Activated CD4-positive, alpha-beta memory T cell treated with anti-CD3 and anti-CD28 coated beads, Interleukin-2, amount 10 ng/mL, durations not matched to agents 7 days and 5 days (primary cell): ENCODE measurements at regions not wholly inside any gene's neighbourhood (a gene's known extent, or its start where the extent isn't known, plus 50 kb on each side); places are given as distances from the start of the nearest gene placed in this dataset.
A peak's percentile ranks its signal among the peaks of the same experiment; 100 is the strongest.

Experiments used
- CTCF ChIA-PET: fragments of 350-600 bp; sonication (Branson Sonifier 250); formaldehyde crosslinking; loops from one replicate; lab custom pipeline; 2021; ENCODE audit warnings: antibody characterized with exemption, inconsistent platforms; lab: Charles Lee
- POLR2A ChIA-PET: fragments of 350-600 bp; sonication (Branson Sonifier 250); formaldehyde crosslinking; loops from one replicate; lab custom pipeline; 2021; ENCODE audit warnings: antibody characterized with exemption; lab: Charles Lee
- DNase-seq: peaks from one replicate; pipeline ENCODE4 v3.0.0-alpha.2; 2020
- H3K27ac Mint-ChIP-seq: one replicate; pipeline ENCODE4 v1.8.0; 2021; ENCODE audit warnings: mild to moderate bottlenecking, mixed read lengths
- H3K27me3 Mint-ChIP-seq: one replicate; pipeline ENCODE4 v1.8.0; 2021; ENCODE audit warnings: mixed read lengths
- H3K36me3 Mint-ChIP-seq: one replicate; pipeline ENCODE4 v1.8.0; 2021; ENCODE audit warnings: low read depth, mixed read lengths
- H3K4me1 Mint-ChIP-seq: one replicate; pipeline ENCODE4 v1.8.0; 2021; ENCODE audit warnings: mixed read lengths
- H3K4me3 Mint-ChIP-seq: one replicate; pipeline ENCODE4 v1.8.0; 2021; ENCODE audit warnings: mild to moderate bottlenecking, mixed read lengths
- H3K9me3 Mint-ChIP-seq: one replicate; pipeline ENCODE4 v1.8.0; 2021; ENCODE audit warnings: mixed read lengths

DNA sequence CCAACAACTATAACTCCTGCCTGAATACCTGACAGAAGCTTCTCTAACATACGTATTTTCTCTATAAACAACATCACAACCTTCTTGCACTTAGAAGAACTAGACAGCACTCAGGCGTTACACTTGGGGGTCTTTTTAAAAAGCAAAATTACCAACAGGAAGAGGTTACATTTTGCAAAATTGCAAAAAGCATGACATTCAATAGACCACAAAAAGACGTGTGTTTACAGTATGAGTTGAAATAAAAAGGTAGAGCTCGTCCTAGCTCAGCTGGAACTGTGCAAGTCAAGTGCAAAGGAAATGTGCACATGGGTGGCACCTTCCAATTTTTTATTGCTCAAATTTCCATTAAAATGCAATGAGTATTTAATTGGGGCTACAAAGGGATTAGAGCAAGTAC lies 375.2 kb upstream of the HSFY2 start:
- H3K36me3 Mint-ChIP-seq = no peaks in the 10 kb centered on the region
- H3K27me3 Mint-ChIP-seq = no peaks in the 10 kb centered on the region
- no peaks in the 10 kb centered on the region for H3K9me3 Mint-ChIP-seq
- CTCF ChIA-PET = no interaction called here
- H3K4me1 Mint-ChIP-seq = no peaks in the 10 kb centered on the region
- POLR2A ChIA-PET = no interaction called here
- DNase-seq = no peak
- no peak overlapping the region for H3K27ac Mint-ChIP-seq
- H3K4me3 Mint-ChIP-seq = no peak overlapping the region

DNA sequence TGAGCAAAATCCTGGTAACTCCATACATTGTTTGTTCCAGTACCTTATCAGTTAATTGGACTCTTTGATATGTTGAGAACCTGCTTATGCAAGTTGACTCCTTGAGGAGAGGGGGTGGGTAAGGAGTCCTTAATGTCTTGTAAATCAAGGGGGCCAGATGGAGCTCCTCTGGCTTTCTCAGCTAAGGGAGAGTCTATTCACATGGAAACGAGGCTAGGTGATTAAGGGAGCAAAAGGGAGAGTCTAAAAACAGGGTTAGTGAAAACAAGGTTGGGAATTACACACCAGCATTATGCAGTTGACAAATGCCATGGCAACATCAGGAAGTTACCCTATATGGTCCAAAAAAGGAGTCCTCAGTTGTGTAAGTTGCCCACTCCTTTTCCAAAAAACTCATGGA lies 372.8 kb upstream of the HSFY2 start:
- H3K9me3 Mint-ChIP-seq = no peaks in the 10 kb centered on the region
- H3K27ac Mint-ChIP-seq = no peak overlapping the region
- no peak for DNase-seq
- no peak overlapping the region for H3K4me3 Mint-ChIP-seq
- no peaks in the 10 kb centered on the region for H3K36me3 Mint-ChIP-seq
- H3K27me3 Mint-ChIP-seq = no peaks in the 10 kb centered on the region
- no peaks in the 10 kb centered on the region for H3K4me1 Mint-ChIP-seq
- CTCF ChIA-PET = no interaction called here
- POLR2A ChIA-PET = no interaction called here

DNA sequence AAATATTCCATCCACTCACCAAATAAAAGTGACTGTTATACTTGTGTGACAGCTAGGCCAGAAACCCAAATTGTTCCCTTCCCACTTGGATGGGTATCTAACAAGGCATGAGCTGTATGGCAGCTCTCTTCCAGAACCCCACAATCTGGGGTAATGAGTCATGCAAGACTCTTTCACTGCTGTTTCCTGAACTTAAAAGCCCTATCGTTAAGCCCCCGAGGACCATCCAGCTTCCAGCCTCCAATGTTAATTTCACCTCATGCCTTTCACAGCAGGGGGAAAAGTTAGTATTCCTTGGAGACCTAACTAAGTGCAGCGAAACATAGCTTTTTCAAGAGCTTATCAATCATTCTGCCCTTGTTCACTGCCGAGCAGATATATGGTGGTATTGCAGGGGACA lies 368.6 kb upstream of the HSFY2 start:
- no peak overlapping the region for H3K27ac Mint-ChIP-seq
- H3K4me1 Mint-ChIP-seq = no peaks in the 10 kb centered on the region
- no peaks in the 10 kb centered on the region for H3K9me3 Mint-ChIP-seq
- ChIA-PET CTCF (no interaction called here), POLR2A (no interaction called here)
- no peaks in the 10 kb centered on the region for H3K27me3 Mint-ChIP-seq
- H3K36me3 Mint-ChIP-seq = no peaks in the 10 kb centered on the region
- H3K4me3 Mint-ChIP-seq = no peak overlapping the region
- no peak for DNase-seq

DNA sequence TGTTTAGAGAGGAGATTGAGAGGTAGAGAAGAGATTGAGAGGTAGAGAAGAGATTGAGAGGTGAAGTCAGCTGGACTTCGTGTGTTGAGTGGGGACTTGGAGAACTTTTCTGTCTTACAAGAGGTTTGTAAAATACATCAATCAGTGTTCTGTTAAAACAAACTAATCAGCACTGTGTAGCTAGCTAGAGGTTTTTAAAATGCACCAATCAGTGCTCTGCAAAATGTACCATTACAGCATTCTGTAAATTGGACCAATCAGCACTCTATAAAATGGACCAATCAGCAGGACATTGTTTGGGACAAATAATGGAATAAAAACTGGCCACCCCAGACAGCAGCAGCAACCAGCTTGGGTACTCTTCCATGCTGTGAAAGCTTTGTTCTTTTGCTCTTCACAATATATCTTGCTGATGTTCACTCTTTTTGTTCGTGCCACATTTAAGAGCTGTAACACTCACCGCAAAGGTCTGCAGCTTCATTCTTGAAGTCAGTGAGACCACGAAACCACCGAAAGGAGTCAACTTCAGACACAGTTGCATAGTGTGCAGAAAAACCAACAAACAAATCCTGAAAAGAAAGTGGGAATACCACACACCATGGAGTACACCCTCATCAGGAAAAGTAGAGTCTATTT lies 366.9 kb upstream of the HSFY2 start:
- POLR2A ChIA-PET = no interaction called here
- H3K36me3 Mint-ChIP-seq = no peaks in the 10 kb centered on the region
- H3K4me3 Mint-ChIP-seq = no peak overlapping the region
- H3K27me3 Mint-ChIP-seq = no peaks in the 10 kb centered on the region
- no peaks in the 10 kb centered on the region for H3K4me1 Mint-ChIP-seq
- H3K9me3 Mint-ChIP-seq = no peaks in the 10 kb centered on the region
- DNase-seq = no peak
- no peak overlapping the region for H3K27ac Mint-ChIP-seq
- CTCF ChIA-PET = no interaction called here

DNA sequence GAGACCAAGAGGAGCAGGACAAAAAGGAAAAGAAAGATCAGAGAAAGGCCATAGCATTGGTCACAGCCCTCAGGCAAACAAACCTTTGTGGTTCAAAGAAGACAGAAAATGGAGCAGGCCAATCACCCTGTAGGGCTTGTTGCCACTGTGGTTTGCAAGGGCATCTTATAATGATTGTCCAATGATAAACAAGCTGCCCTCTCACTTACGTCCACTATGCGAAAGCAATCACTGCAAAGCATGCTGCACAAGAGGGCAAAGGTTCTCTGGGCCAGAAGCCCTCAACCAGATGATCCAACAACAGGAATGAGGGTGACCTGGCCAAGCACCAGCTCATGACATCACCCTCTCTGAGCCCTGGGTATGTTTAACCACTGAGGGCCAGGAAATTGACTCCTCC lies 360.9 kb upstream of the HSFY2 start:
- Mint-ChIP-seq H3K9me3 (no peaks in the 10 kb centered on the region), H3K4me3 (no peak overlapping the region), H3K4me1 (peaks cover 8% of the 10 kb centered on the region)

DNA sequence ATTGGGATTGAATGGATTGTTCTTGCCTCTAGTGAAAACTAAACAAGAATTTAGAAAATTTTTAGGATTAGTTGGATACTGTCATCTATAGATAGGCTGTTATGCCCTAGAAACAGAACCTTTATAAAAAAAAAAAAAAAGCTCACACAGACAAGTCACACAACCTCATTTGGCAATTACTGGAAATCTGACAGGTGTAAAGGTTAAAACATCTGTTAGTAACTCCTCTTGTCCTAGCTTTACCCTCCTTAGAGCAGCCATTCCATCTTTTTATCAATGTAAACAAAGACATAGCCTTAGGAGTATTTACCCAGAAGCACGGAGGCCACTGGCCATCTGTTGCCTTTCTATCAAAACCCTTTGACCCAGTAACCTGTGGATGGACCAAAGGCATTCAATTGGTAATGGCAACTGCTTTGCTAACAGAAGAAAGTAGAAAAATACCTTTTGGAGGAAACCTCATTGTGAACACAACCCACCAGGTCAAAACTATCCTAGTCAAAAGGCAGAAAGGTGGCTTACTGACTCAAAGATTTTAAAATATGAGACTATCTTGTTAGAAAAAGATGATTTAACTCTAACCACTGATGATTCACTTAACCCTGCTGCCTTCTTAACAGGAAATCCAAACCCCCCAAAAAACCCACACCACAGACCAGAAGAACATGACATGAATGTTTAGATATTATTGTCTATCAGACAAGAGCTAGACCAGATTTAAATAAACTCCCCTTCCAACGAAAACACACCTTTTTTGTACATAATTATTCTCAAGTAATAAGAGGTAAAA lies 357.2 kb upstream of the HSFY2 start:
- ChIA-PET POLR2A (no interaction called here), CTCF (no interaction called here)
- DNase-seq = no peak
- peaks cover 8% of the 10 kb centered on the region for H3K4me1 Mint-ChIP-seq
- no peaks in the 10 kb centered on the region for H3K36me3 Mint-ChIP-seq
- no peak overlapping the region for H3K27ac Mint-ChIP-seq
- H3K27me3 Mint-ChIP-seq = no peaks in the 10 kb centered on the region
- no peaks in the 10 kb centered on the region for H3K9me3 Mint-ChIP-seq
- no peak overlapping the region for H3K4me3 Mint-ChIP-seq

More for the DNA sequence above, 360.9 kb upstream of the HSFY2 start:
- no peak overlapping the region for H3K27ac Mint-ChIP-seq
- no peak for DNase-seq
- no peaks in the 10 kb centered on the region for H3K36me3 Mint-ChIP-seq
- H3K27me3 Mint-ChIP-seq = no peaks in the 10 kb centered on the region
- ChIA-PET CTCF (no interaction called here), POLR2A (no interaction called here)

DNA sequence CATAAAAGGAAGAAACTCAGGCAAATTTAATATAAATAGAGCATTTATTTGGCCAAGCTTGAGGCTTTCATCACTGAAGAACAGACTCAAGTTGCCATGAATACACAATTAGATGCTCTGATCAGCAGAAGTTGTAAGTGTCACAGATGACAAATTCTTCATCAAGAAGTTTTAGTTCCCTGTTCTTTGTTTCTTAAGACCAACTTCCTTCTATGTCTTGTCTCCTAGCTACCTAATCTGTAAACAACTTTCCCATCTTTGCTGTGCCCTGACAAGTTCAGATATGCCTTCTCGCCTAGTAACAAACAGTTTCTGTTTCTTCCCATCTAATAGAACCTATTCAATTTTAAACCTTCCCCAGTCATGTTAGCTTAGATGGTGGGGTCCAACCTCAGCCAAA lies 353.4 kb upstream of the HSFY2 start:
- H3K9me3 Mint-ChIP-seq = no peaks in the 10 kb centered on the region
- H3K36me3 Mint-ChIP-seq = no peaks in the 10 kb centered on the region
- H3K27ac Mint-ChIP-seq = no peak overlapping the region
- ChIA-PET POLR2A (no interaction called here), CTCF (no interaction called here)
- peaks cover 8% of the 10 kb centered on the region for H3K4me1 Mint-ChIP-seq
- H3K27me3 Mint-ChIP-seq = no peaks in the 10 kb centered on the region
- DNase-seq = no peak
- H3K4me3 Mint-ChIP-seq = no peak overlapping the region

DNA sequence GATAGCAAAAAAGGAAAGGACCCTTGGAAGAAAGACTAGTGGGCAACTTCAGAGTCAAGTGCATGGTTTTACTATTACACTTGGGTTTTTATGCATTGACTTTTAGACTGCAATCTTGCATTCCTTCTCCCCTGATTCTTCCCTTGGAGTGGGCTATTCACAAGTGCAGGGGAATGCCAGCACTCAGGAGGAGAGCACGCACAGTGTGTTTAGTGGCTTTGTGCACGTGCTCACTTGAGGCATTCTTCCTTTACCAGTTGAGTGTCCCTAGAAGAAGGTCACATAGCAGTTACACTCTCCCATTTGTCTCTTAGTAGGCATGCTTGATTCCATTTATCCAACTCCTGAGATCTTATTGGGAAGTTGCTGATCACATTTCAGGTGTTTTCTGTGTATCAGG lies 351.1 kb upstream of the HSFY2 start:
- no peaks in the 10 kb centered on the region for H3K4me1 Mint-ChIP-seq

DNA sequence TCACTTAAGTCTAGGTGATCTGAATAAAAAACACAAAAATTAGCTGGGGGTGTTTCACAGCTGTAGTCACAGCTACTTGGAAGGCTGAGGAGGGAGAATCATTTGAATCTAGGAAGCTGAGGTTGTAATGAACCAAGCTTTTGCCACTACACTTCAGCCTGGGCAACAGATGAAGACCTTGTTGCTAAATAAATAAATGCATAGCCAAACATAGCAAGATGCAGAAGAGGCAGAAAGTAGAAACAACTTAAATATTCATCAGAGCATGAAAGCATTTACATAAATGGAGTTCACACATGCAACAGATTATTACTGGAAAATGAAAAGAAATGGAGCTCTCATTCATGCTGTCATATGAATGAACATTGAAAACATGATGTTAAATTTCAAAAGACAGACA lies 348.9 kb upstream of the HSFY2 start:
- H3K27ac Mint-ChIP-seq = no peak overlapping the region
- H3K9me3 Mint-ChIP-seq = no peaks in the 10 kb centered on the region
- no peaks in the 10 kb centered on the region for H3K36me3 Mint-ChIP-seq
- no peak for DNase-seq
- POLR2A ChIA-PET = no interaction called here
- H3K4me1 Mint-ChIP-seq = no peaks in the 10 kb centered on the region
- CTCF ChIA-PET = no interaction called here
- no peaks in the 10 kb centered on the region for H3K27me3 Mint-ChIP-seq
- H3K4me3 Mint-ChIP-seq = no peak overlapping the region

More for the DNA sequence above, 351.1 kb upstream of the HSFY2 start:
- Mint-ChIP-seq H3K4me3 (no peak overlapping the region), H3K27me3 (no peaks in the 10 kb centered on the region), H3K36me3 (no peaks in the 10 kb centered on the region), H3K9me3 (no peaks in the 10 kb centered on the region), H3K27ac (no peak overlapping the region)
- ChIA-PET CTCF (no interaction called here), POLR2A (no interaction called here)
- DNase-seq = no peak

DNA sequence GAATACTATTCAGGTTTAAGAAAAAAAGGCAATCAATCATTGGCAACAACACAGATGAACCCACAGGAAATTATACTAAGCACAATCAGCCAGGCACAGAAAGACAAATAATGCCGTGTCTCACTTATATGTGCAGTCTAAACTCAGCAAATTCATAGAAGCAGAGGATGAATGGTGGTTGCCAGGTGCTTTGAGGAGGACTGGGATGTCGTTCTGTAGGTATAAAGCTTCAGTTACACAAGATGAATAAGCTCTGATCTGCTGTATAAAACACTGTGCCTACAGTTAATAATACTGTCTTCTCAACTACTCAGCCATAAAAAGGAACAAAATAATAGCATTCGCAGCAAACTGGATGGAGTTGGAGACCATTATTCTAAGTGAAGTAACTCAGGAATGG lies 324.8 kb upstream of the HSFY2 start:
- H3K27ac Mint-ChIP-seq = no peak overlapping the region
- ChIA-PET POLR2A (no interaction called here), CTCF (no interaction called here)
- H3K27me3 Mint-ChIP-seq = no peaks in the 10 kb centered on the region
- peaks cover 8% of the 10 kb centered on the region for H3K9me3 Mint-ChIP-seq
- no peaks in the 10 kb centered on the region for H3K4me1 Mint-ChIP-seq
- no peak overlapping the region for H3K4me3 Mint-ChIP-seq
- H3K36me3 Mint-ChIP-seq = no peaks in the 10 kb centered on the region
- no peak for DNase-seq

DNA sequence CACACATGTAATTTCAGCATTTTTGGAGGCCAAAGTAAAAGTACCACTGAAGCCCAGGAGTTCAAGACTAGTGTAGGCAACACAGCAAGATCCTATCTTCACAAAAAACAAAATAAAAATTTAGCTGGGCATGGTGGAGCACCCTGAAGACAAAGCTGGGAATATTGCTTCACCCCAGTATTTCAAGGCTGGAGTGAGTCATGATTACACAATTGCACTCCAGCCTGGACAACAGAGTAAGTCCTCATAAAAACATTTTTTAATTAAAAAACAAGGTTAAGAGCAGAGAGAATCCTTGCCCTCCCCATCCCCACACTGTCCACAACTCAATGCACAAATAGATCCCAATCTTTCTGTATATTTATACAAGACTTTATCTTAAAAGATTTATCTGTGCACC lies 321.9 kb upstream of the HSFY2 start:
- ChIA-PET POLR2A (no interaction called here), CTCF (no interaction called here)
- Mint-ChIP-seq H3K4me3 (no peak overlapping the region), H3K36me3 (no peaks in the 10 kb centered on the region), H3K4me1 (no peaks in the 10 kb centered on the region), H3K27ac (no peak overlapping the region), H3K27me3 (no peaks in the 10 kb centered on the region), H3K9me3 (peaks cover 2% of the 10 kb centered on the region)
- no peak for DNase-seq

DNA sequence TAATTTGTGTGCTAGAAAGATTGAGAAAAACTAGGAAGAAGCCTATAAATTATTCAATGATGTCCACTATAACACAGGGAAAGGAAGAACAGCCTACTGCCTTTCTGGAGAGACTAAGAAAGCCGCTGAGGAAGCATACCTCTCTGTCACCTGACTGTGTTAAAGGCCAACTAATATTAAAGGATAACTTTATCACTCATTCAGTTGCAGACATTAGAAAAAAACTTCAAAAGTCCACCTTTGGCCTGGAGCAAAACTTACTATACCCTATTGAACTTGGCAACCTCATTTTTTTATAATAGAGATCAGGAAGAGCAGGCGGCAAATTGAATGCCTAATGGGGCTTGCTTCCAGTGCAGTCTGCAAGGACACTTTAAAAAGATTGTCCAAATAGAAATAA lies 309.5 kb upstream of the HSFY2 start:
- no peak for DNase-seq
- Mint-ChIP-seq H3K36me3 (no peaks in the 10 kb centered on the region), H3K27ac (no peak overlapping the region), H3K9me3 (no peaks in the 10 kb centered on the region), H3K27me3 (no peaks in the 10 kb centered on the region), H3K4me3 (no peak overlapping the region), H3K4me1 (no peaks in the 10 kb centered on the region)
- ChIA-PET CTCF (no interaction called here), POLR2A (no interaction called here)

DNA sequence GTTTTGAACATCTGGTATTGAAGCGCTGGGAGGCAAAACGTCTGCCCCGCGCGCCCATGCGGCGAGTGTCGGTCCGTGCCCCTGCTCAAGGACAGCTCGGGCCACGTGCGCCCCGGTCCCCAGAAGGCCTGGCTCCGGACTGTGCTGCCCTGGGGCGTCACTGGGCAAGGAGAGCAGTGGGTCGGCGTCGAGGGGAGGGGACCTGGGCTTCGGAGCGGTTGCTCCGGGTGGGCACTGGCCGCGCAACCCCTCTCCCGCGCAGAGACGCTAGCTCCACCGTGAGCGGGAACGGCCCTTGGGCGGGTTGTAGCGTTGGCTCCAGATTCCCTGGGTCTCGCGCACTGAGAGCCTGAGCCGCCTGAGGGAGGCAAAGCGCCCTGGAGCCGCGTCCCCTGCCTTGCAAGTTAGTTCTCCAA lies 304.2 kb upstream of the HSFY2 start:
- H3K36me3 Mint-ChIP-seq = peaks cover 3% of the 10 kb centered on the region
- ChIA-PET POLR2A (no interaction called here), CTCF (no interaction called here)
- DNase-seq = no peak
- H3K4me3 Mint-ChIP-seq = peak overlapping the region; percentile 62
- no peak overlapping the region for H3K27ac Mint-ChIP-seq
- no peaks in the 10 kb centered on the region for H3K9me3 Mint-ChIP-seq
- H3K4me1 Mint-ChIP-seq = peaks cover 6% of the 10 kb centered on the region
- H3K27me3 Mint-ChIP-seq = peaks cover 11% of the 10 kb centered on the region
